ENCODE measurements at regions not wholly inside any gene's neighbourhood (a gene's known extent, or its start where the extent isn't known, plus 50 kb on each side); places are given as distances from the start of the nearest gene placed in this dataset.

GRCh38 chr13:97124206-97124605 lies 97.9 kb upstream of the MBNL2 start:
- H3F3A ChIP-seq (ENCODE audit: insufficient read depth, low read length): no peaks in the 10 kb centered on the region
- H3K4me3 ChIP-seq (ENCODE audit: low read length): no peak overlapping the region
- H3K4me1 ChIP-seq (ENCODE audit: low read length): no peaks in the 10 kb centered on the region
- no peaks in the 10 kb centered on the region for H3K79me2 ChIP-seq (ENCODE audit: low read length)
- no peaks in the 10 kb centered on the region for H3K9me2 ChIP-seq (replicated peaks; ENCODE audit: insufficient read depth, low read length)
- DNase-seq: no peak
- no peaks in the 10 kb centered on the region for H3K9me3 ChIP-seq (replicated peaks; ENCODE audit: insufficient read depth, low read length)
- no peaks in the 10 kb centered on the region for H3K27me3 ChIP-seq (replicated peaks; ENCODE audit: insufficient read depth, low read length)
- H4K20me1 ChIP-seq (ENCODE audit: insufficient read depth, low read length): no peaks in the 10 kb centered on the region
- H3K36me3 ChIP-seq (replicated peaks; ENCODE audit: insufficient read depth, low read length): no peaks in the 10 kb centered on the region
- no peak overlapping the region for H3K4me2 ChIP-seq (ENCODE audit: low read depth, low read length)
- no peak for TF ChIP-seq EZH2phosphoT487 (IDR thresholded peaks at IDR 0.05; ENCODE audit: low read length)
- no peak for TF ChIP-seq CTCF (IDR thresholded peaks at IDR 0.05; ENCODE audit: low read length)
- TF ChIP-seq EZH2 (optimal IDR thresholded peaks at IDR 0.05; ENCODE audit: low read depth, low read length): no peak
- no peak overlapping the region for H3K27ac ChIP-seq (ENCODE audit: low read length)
- no peak overlapping the region for H3K9ac ChIP-seq (ENCODE audit: low read length)
- no peak overlapping the region for H2AFZ ChIP-seq (ENCODE audit: low read length)

- no peaks in the 10 kb centered on the region for H3K79me2 ChIP-seq (ENCODE audit: low read length)
- TF ChIP-seq EZH2 (optimal IDR thresholded peaks at IDR 0.05; ENCODE audit: low read depth, low read length): no peak
- no peak for TF ChIP-seq EZH2phosphoT487 (IDR thresholded peaks at IDR 0.05; ENCODE audit: low read length)
- no peak for TF ChIP-seq CTCF (IDR thresholded peaks at IDR 0.05; ENCODE audit: low read length)
- no peak overlapping the region for H2AFZ ChIP-seq (ENCODE audit: low read length)
- no peak overlapping the region for H3K27ac ChIP-seq (ENCODE audit: low read length)
- no peaks in the 10 kb centered on the region for H3K9me3 ChIP-seq (replicated peaks; ENCODE audit: insufficient read depth, low read length)
- H3K36me3 ChIP-seq (replicated peaks; ENCODE audit: insufficient read depth, low read length): no peaks in the 10 kb centered on the region
- no peak overlapping the region for H3K9ac ChIP-seq (ENCODE audit: low read length)
- H4K20me1 ChIP-seq (ENCODE audit: insufficient read depth, low read length): no peaks in the 10 kb centered on the region
- no peaks in the 10 kb centered on the region for H3F3A ChIP-seq (ENCODE audit: insufficient read depth, low read length)
- H3K4me3 ChIP-seq (ENCODE audit: low read length): no peak overlapping the region
- H3K4me2 ChIP-seq (ENCODE audit: low read depth, low read length): no peak overlapping the region
- H3K9me2 ChIP-seq (replicated peaks; ENCODE audit: insufficient read depth, low read length): no peaks in the 10 kb centered on the region
- H3K4me1 ChIP-seq (ENCODE audit: low read length): no peaks in the 10 kb centered on the region
- H3K27me3 ChIP-seq (replicated peaks; ENCODE audit: insufficient read depth, low read length): no peaks in the 10 kb centered on the region
- DNase-seq: no peak
These were observed 97.0 kb upstream of the MBNL2 start for GRCh38 chr13:97124915-97125809.

GRCh38 chr13:97125810-97126738 lies 96.1 kb upstream of the MBNL2 start:
- Histone ChIP-seq H3K36me3 (replicated peaks; ENCODE audit: insufficient read depth, low read length) (no peaks in the 10 kb centered on the region), H3K27me3 (replicated peaks; ENCODE audit: insufficient read depth, low read length) (no peaks in the 10 kb centered on the region), H4K20me1 (ENCODE audit: insufficient read depth, low read length) (no peaks in the 10 kb centered on the region), H3K79me2 (ENCODE audit: low read length) (no peaks in the 10 kb centered on the region), H3F3A (ENCODE audit: insufficient read depth, low read length) (no peaks in the 10 kb centered on the region), H3K9ac (ENCODE audit: low read length) (no peak overlapping the region), H2AFZ (ENCODE audit: low read length) (no peak overlapping the region), H3K9me3 (replicated peaks; ENCODE audit: insufficient read depth, low read length) (no peaks in the 10 kb centered on the region), H3K4me1 (ENCODE audit: low read length) (no peaks in the 10 kb centered on the region), H3K9me2 (replicated peaks; ENCODE audit: insufficient read depth, low read length) (no peaks in the 10 kb centered on the region), H3K27ac (ENCODE audit: low read length) (no peak overlapping the region), H3K4me3 (ENCODE audit: low read length) (no peak overlapping the region), H3K4me2 (ENCODE audit: low read depth, low read length) (no peak overlapping the region)
- DNase-seq: no peak
- TF ChIP-seq EZH2phosphoT487 (IDR thresholded peaks at IDR 0.05; ENCODE audit: low read length) (no peak), CTCF (IDR thresholded peaks at IDR 0.05; ENCODE audit: low read length) (no peak)

Data from MM.1S (cell line).